Endothelial cell of umbilical vein (primary cell): ENCODE measurements at regions not wholly inside any gene's neighbourhood (a gene's known extent, or its start where the extent isn't known, plus 50 kb on each side); places are given as distances from the start of the nearest gene placed in this dataset.

Experiments used
- BruUV-seq: library from RNA; stranded (reverse); fragments of 400-500 nt; replicated peaks from 2 replicates; lab custom pipeline; 2021; lab: Mats Ljungman, UMichigan
- CTCF ChIA-PET: fragments of 300-600, 350-600 bp; sonication (Branson Sonifier 250); formaldehyde crosslinking; loops from one replicate; lab custom pipeline; 2021; ENCODE audit warnings: antibody characterized with exemption, inconsistent platforms; lab: Charles Lee
- POLR2A ChIA-PET: fragments of 300-600, 350-600 bp; sonication (Branson Sonifier 250); formaldehyde crosslinking; loops from one replicate; lab custom pipeline; 2021; ENCODE audit warnings: antibody characterized with exemption, inconsistent platforms; lab: Charles Lee
- DNase-seq: peaks from one replicate; pipeline ENCODE4 v3.0.0-alpha.2; 2011; ENCODE audit warnings: low read depth, low spot score
- FAIRE-seq: peaks from 2 replicates; lab custom pipeline; 2011; peaks lifted over from hg19 to GRCh38; lab: Jason Lieb, UNC
- H2AFZ ChIP-seq: 2 replicates; pipeline ENCODE4 v1.6.0; 2012; ENCODE audit warnings: low read depth, low read length, control low read depth, inconsistent platforms
- H3K27ac ChIP-seq: 2 replicates; pipeline ENCODE4 v1.5.1; 2011; ENCODE audit warnings: low read depth, mild to moderate bottlenecking, control low read depth, low read length, moderate library complexity; ENCODE audit not compliant: insufficient read depth
- H3K27me3 ChIP-seq, 2 experiments: 2 replicates each; pipeline versions ENCODE4 v1.6.0 to v1.6.1; 2011; ENCODE audit warnings: low read length in 2 of 2, mixed read lengths in 1 of 2; ENCODE audit not compliant: control insufficient read depth in 2 of 2, insufficient read depth in 2 of 2
- H3K36me3 ChIP-seq, 2 experiments: 2 replicates in 1 of 2; 3 replicates in 1 of 2; pipeline ENCODE4 v1.5.1; 2011; ENCODE audit warnings: low read length in 2 of 2, mild to moderate bottlenecking in 1 of 2, moderate library complexity in 1 of 2; ENCODE audit not compliant: control insufficient read depth in 2 of 2, insufficient read depth in 2 of 2; ENCODE audit errors: extremely low read depth in 1 of 2
- H3K4me1 ChIP-seq: 3 replicates; pipeline ENCODE4 v1.5.1; 2011; ENCODE audit warnings: mild to moderate bottlenecking, low read length; ENCODE audit not compliant: control insufficient read depth, insufficient read depth; ENCODE audit errors: extremely low read depth
- H3K4me2 ChIP-seq: 2 replicates; pipeline ENCODE4 v1.6.1; 2011; ENCODE audit warnings: low read length, control low read depth, mixed read lengths; ENCODE audit not compliant: insufficient read depth
- H3K4me3 ChIP-seq, 3 experiments: fragments of 200-600 bp in 1 of 3; sonication (generic), shearing (Covaris generic) in 1 of 3; replicated peaks in 1 of 3; 2 replicates each; pipeline ENCODE4 v1.5.1; 2011 to 2016; ENCODE audit warnings: control low read depth in 3 of 3, low read length in 3 of 3, mild to moderate bottlenecking in 2 of 3, inconsistent platforms in 1 of 3, low read depth in 1 of 3, moderate library complexity in 1 of 3; ENCODE audit not compliant: insufficient read depth in 1 of 3
- H3K79me2 ChIP-seq: 2 replicates; pipeline ENCODE4 v1.6.0; 2012; ENCODE audit warnings: low read length, inconsistent platforms; ENCODE audit not compliant: control insufficient read depth, insufficient read depth
- H3K9ac ChIP-seq: replicated peaks from 2 replicates; pipeline ENCODE3; 2011; ENCODE audit warnings: low read length, control low read depth; ENCODE audit not compliant: insufficient read depth; ENCODE audit errors: extremely low read depth
- H3K9me1 ChIP-seq: replicated peaks from 3 replicates; pipeline ENCODE4 v1.6.0; 2011; ENCODE audit warnings: mild to moderate bottlenecking, low read length; ENCODE audit not compliant: control insufficient read depth, insufficient read depth; ENCODE audit errors: extremely low read depth
- H3K9me3 ChIP-seq: replicated peaks from 2 replicates; pipeline ENCODE4 v1.5.1; 2012; ENCODE audit warnings: low read length, inconsistent platforms; ENCODE audit not compliant: control insufficient read depth, insufficient read depth
- H4K20me1 ChIP-seq: replicated peaks from 2 replicates; pipeline ENCODE3; 2011; ENCODE audit warnings: mild to moderate bottlenecking, low read length; ENCODE audit not compliant: control insufficient read depth, insufficient read depth; ENCODE audit errors: extremely low read depth
- CTCF ChIP-seq, 2 donors: IDR thresholded peaks; 1 replicate in 1 of 2; 2 replicates in 1 of 2; pipeline ENCODE4 v1.5.1; 2011; ENCODE audit warnings: low read length in 2 of 2, mild to moderate bottlenecking in 2 of 2, moderate library complexity in 2 of 2, control low read depth in 1 of 2, inconsistent platforms in 1 of 2, low read depth in 1 of 2; ENCODE audit not compliant: insufficient read depth in 1 of 2; ENCODE audit errors: extremely low read depth in 1 of 2
- EZH2 ChIP-seq: IDR thresholded peaks from 2 replicates; pipeline ENCODE4 v1.6.1; 2012; ENCODE audit warnings: borderline replicate concordance, low read depth, mild to moderate bottlenecking, moderate library complexity, low read length, inconsistent platforms; ENCODE audit not compliant: severe bottlenecking
- FOS ChIP-seq: IDR thresholded peaks from 2 replicates; pipeline ENCODE4 v1.6.1; 2011; ENCODE audit warnings: mild to moderate bottlenecking, low read length, moderate library complexity, borderline replicate concordance; ENCODE audit not compliant: insufficient read depth
- GATA2 ChIP-seq: IDR thresholded peaks from 2 replicates; pipeline ENCODE4 v1.7.0; 2011; ENCODE audit warnings: low read depth, mild to moderate bottlenecking, moderate library complexity, mixed read lengths, low read length; ENCODE audit not compliant: insufficient read length, insufficient read depth
- JUN ChIP-seq: IDR thresholded peaks from 2 replicates; pipeline ENCODE4 v1.6.1; 2011; ENCODE audit warnings: borderline replicate concordance, low read depth; ENCODE audit not compliant: insufficient read length, insufficient read depth
- MAX ChIP-seq: IDR thresholded peaks from 2 replicates; pipeline ENCODE4 v1.6.1; 2011; ENCODE audit not compliant: insufficient read depth, insufficient read length
- MYC ChIP-seq: IDR thresholded peaks from one replicate; pipeline ENCODE4 v1.6.1; 2011; ENCODE audit warnings: mild to moderate bottlenecking, low read depth, low read length
- POLR2A ChIP-seq: IDR thresholded peaks from 2 replicates; pipeline ENCODE4 v1.6.1; 2012; ENCODE audit warnings: low read depth, mild to moderate bottlenecking, control low read depth, low read length
- POLR2AphosphoS5 ChIP-seq: IDR thresholded peaks from 2 replicates; pipeline ENCODE4 v1.6.1; 2012; ENCODE audit warnings: low read depth, mild to moderate bottlenecking, control low read depth, low read length, moderate library complexity; ENCODE audit not compliant: insufficient read depth
- dilution Hi-C: fragments of 300-500 bp; cut with MboI; formaldehyde crosslinking; loops from one replicate; pipeline ENCODE4 v1.15.0; 2019; ENCODE audit warnings: low sequenced_read_pairs; ENCODE audit not compliant: extremely low pct_ligation_motif_present
- intact Hi-C: fragments of 100-400 bp; cut with micrococcal nuclease; formaldehyde crosslinking; loops from one replicate; pipeline ENCODE4 v1.10.0; 2022

GRCh38 chr2:58435246-58435645 lies 194.1 kb upstream of the FANCL start:
- POLR2A ChIA-PET = no interaction called here
- BruUV-seq = no TSS peak

More at GRCh38 chr2:58435246-58435645, 194.1 kb upstream of the FANCL start:
- TF ChIP-seq POLR2A (no peak), EZH2 (no peak), JUN (no peak), GATA2 (no peak), MYC (no peak), MAX (no peak), POLR2AphosphoS5 (no peak), FOS (no peak), CTCF (IDR thresholded peaks at IDR 0.05; ENCODE audit: extremely low read depth in 1 of 2, insufficient read depth in 1 of 2, low read depth in 1 of 2, low read length in 2 of 2) (no peak)
- H3K9me3 ChIP-seq = no peaks in the 10 kb centered on the region
- intact Hi-C loops (no loop called here), dilution Hi-C loops (no loop called here)
- H4K20me1 ChIP-seq = no peaks in the 10 kb centered on the region
- CTCF ChIA-PET = interaction anchor here (0.6 to 0.8 kb wide), 2 partner anchors 20 to 245 kb away, joined by 3 read pairs; no protein-coding TSS in a partner anchor
- H3K36me3 ChIP-seq = no peaks in the 10 kb centered on the region
- H3K9me1 ChIP-seq = no peaks in the 10 kb centered on the region
- H3K27ac ChIP-seq = no peak overlapping the region
- no peak overlapping the region for H3K9ac ChIP-seq
- H3K4me1 ChIP-seq = no peaks in the 10 kb centered on the region
- H3K27me3 ChIP-seq = peaks cover 4 to 7% of the 10 kb centered on the region in 2 experiments
- H3K4me3 ChIP-seq = no peak overlapping the region
- DNase-seq (no peak), FAIRE-seq (no peak)
- no peaks in the 10 kb centered on the region for H3K79me2 ChIP-seq
- H3K4me2 ChIP-seq = no peak overlapping the region
- no peak overlapping the region for H2AFZ ChIP-seq
